ENCODE measurements at regions not wholly inside any gene's neighbourhood (a gene's known extent, or its start where the extent isn't known, plus 50 kb on each side); places are given as distances from the start of the nearest gene placed in this dataset.

DNA sequence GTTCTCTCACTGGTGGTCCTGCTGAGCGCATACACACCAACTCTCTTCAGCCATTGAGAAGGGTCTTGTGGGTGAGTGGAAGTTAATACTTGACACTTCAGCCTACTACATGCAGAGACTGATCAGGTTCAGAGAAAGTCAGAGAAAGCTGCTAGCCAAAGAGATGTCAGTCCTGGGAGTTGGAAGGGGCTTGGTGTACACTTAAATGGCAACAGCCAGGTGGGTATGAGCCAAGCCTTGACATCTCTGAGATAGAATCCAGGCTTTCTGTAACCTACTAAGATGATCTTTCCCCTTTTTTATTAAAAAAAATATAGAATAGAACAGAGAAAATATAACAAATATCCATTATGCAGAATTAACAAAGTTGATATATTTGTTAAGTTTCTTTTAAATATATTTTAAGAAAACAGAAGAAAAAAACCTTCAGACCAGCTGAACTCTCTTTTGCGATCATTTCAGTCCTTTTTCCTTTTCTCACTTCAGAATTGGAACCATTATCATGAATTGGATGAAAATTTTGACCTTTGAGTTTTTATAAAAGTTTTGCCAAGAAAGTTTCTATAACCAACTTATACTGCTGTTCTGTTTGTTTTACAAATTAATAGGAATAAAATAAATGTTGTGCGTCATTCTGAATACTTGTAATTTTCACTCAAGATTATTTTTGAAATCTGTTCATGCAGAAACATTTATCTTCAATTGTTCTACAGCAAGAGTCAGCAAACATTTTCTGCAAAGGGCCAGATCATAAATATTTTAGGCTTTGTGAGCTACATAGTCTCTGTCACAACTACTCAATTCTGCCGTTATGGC is 153.0 kb downstream of the RFC3 start:
- no peak for TF ChIP-seq JUND (IDR thresholded peaks at IDR 0.05)
- TF ChIP-seq, protein P1, sequence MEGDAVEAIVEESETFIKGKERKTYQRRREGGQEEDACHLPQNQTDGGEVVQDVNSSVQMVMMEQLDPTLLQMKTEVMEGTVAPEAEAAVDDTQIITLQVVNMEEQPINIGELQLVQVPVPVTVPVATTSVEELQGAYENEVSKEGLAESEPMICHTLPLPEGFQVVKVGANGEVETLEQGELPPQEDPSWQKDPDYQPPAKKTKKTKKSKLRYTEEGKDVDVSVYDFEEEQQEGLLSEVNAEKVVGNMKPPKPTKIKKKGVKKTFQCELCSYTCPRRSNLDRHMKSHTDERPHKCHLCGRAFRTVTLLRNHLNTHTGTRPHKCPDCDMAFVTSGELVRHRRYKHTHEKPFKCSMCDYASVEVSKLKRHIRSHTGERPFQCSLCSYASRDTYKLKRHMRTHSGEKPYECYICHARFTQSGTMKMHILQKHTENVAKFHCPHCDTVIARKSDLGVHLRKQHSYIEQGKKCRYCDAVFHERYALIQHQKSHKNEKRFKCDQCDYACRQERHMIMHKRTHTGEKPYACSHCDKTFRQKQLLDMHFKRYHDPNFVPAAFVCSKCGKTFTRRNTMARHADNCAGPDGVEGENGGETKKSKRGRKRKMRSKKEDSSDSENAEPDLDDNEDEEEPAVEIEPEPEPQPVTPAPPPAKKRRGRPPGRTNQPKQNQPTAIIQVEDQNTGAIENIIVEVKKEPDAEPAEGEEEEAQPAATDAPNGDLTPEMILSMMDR (IDR thresholded peaks at IDR 0.05; ENCODE audit: low read depth, low read length, missing input control), result no peak
- TF ChIP-seq YY1 (IDR thresholded peaks at IDR 0.05), result no peak
- TF ChIP-seq HNF4A (conservative IDR thresholded peaks at IDR 0.05), result no peak
- no peak for TF ChIP-seq GABPA (IDR thresholded peaks at IDR 0.05 in 1 of 2, conservative IDR thresholded peaks at IDR 0.05 in 1 of 2)
- TF ChIP-seq EGR1 (IDR thresholded peaks at IDR 0.05; ENCODE audit: low read depth in 2 of 2), result no peak
- TF ChIP-seq, protein P2, sequence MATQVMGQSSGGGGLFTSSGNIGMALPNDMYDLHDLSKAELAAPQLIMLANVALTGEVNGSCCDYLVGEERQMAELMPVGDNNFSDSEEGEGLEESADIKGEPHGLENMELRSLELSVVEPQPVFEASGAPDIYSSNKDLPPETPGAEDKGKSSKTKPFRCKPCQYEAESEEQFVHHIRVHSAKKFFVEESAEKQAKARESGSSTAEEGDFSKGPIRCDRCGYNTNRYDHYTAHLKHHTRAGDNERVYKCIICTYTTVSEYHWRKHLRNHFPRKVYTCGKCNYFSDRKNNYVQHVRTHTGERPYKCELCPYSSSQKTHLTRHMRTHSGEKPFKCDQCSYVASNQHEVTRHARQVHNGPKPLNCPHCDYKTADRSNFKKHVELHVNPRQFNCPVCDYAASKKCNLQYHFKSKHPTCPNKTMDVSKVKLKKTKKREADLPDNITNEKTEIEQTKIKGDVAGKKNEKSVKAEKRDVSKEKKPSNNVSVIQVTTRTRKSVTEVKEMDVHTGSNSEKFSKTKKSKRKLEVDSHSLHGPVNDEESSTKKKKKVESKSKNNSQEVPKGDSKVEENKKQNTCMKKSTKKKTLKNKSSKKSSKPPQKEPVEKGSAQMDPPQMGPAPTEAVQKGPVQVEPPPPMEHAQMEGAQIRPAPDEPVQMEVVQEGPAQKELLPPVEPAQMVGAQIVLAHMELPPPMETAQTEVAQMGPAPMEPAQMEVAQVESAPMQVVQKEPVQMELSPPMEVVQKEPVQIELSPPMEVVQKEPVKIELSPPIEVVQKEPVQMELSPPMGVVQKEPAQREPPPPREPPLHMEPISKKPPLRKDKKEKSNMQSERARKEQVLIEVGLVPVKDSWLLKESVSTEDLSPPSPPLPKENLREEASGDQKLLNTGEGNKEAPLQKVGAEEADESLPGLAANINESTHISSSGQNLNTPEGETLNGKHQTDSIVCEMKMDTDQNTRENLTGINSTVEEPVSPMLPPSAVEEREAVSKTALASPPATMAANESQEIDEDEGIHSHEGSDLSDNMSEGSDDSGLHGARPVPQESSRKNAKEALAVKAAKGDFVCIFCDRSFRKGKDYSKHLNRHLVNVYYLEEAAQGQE (IDR thresholded peaks at IDR 0.05), result no peak
- TF ChIP-seq FOXA1 (IDR thresholded peaks at IDR 0.05), result no peak
- TF ChIP-seq TAF1 (conservative IDR thresholded peaks at IDR 0.05), result no peak
- TF ChIP-seq, protein P3, sequence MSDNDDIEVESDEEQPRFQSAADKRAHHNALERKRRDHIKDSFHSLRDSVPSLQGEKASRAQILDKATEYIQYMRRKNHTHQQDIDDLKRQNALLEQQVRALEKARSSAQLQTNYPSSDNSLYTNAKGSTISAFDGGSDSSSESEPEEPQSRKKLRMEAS (IDR thresholded peaks at IDR 0.05), result no peak
- no peak for TF ChIP-seq RAD21 (IDR thresholded peaks at IDR 0.05)

Measured in liver (tissue), 3 donors.